ENCODE measurements at regions not wholly inside any gene's neighbourhood (a gene's known extent, or its start where the extent isn't known, plus 50 kb on each side); places are given as distances from the start of the nearest gene placed in this dataset.

DNA sequence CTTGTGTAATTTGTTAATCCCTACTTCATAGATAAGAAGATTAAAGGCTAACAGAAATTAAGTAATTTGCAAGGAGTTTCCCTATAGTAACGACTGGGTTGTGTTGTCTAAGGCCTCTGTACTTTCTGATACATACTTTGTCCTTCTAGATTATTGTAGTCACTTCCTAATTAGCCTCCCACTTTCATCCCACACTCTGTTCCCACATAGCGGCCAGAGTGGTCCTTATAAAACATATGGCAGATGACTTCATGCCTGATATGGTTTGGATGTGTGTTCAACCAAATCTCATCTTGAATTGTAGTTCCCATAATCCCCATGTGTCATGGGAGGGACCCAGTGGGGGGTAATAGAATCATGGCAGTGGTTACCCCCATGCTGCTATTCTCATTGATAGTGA, 120.5 kb upstream of the DAB1 start:
- RAD21 ChIA-PET (ENCODE audit: unreplicated experiment): no interaction called here
- no peak for DNase-seq (ENCODE audit: low read depth, low spot score)
- ATAC-seq: no peak
- no peak for TF ChIP-seq CREM (IDR thresholded peaks at IDR 0.05; ENCODE audit: low read depth)
- Histone ChIP-seq H3K79me2 (ENCODE audit: control insufficient read depth, insufficient read depth, low read length) (no peaks in the 10 kb centered on the region), H3K4me1 (ENCODE audit: control insufficient read depth, insufficient read depth, low read length) (no peaks in the 10 kb centered on the region), H4K20me1 (ENCODE audit: control insufficient read depth, insufficient read depth) (no peaks in the 10 kb centered on the region), H3K4me2 (ENCODE audit: control insufficient read depth, insufficient read depth) (no peak overlapping the region), H3K27me3 (replicated peaks in 1 of 2; ENCODE audit: control insufficient read depth in 2 of 2, insufficient read depth in 2 of 2, low read length in 1 of 2) (no peaks in the 10 kb centered on the region), H2AFZ (ENCODE audit: control insufficient read depth, low read depth, low read length) (no peak overlapping the region), H3K27ac (ENCODE audit: control insufficient read depth, insufficient read depth) (no peak overlapping the region), H3K4me3 (no peak overlapping the region), H3K36me3 (ENCODE audit: control insufficient read depth in 2 of 2, insufficient read depth in 2 of 2, low read length in 1 of 2) (no peaks in the 10 kb centered on the region), H3K9me3 (replicated peaks; ENCODE audit: control insufficient read depth, insufficient read depth, low read length) (no peaks in the 10 kb centered on the region), H3K9ac (ENCODE audit: control insufficient read depth, insufficient read depth, low read length) (no peak overlapping the region)
- CTCF ChIA-PET: no interaction called here
- FAIRE-seq: no peak
- SMC1A ChIA-PET (ENCODE audit: uncharacterized antibody, unreplicated experiment): no interaction called here
- BruUV-seq (replicated peaks): no TSS peak
- 2% methylated on average over 2 of the region's 2 CpGs for WGBS (ENCODE audit: insufficient coverage, insufficient replicate concordance, low lambda C conversion rate, missing lambda C conversion rate)
- POLR2A ChIA-PET: no interaction called here
- intact Hi-C loops (cut with micrococcal nuclease; ENCODE audit: unreplicated experiment) (no loop called here), in situ Hi-C loops (cut with MboI) (no loop called here)

DNA sequence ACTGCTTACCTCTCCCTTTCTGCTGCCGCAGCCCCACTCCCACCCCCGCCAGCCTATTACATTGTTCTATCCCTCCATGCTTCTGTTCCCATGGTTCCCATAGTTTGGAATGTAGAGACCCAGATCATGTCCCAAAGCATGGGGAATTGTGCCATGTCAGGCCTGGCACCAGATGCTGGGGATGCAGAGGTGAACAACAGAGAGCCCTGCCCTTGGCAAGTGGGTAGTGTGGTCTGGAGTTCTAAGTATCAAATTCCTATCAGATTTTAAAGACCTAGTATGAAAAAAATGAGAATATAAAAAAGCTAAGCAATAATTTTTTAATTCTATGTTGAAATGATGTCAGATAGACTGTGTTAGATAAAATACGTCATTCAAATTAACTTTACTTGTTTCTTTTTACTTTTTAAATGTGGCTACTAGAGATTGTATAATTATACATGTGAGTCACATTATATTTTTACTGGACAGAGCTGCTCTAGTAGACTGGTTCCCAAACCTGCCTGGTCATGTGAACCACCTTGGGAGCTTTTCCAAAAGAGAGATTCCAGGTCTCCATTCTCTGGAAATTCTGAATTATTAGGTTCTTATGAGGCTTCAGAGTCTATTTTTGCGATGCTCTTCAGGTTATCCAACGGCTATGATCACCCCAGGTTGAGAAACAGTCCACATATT, 113.0 kb upstream of the DAB1 start:
- ChIA-PET SMC1A (ENCODE audit: uncharacterized antibody, unreplicated experiment) (no interaction called here), POLR2A (no interaction called here), CTCF (no interaction called here), RAD21 (ENCODE audit: unreplicated experiment) (no interaction called here)
- no peaks in the 10 kb centered on the region for H4K20me1 ChIP-seq (ENCODE audit: control insufficient read depth, insufficient read depth)
- no peak overlapping the region for H3K4me2 ChIP-seq (ENCODE audit: control insufficient read depth, insufficient read depth)
- TF ChIP-seq, protein P1, sequence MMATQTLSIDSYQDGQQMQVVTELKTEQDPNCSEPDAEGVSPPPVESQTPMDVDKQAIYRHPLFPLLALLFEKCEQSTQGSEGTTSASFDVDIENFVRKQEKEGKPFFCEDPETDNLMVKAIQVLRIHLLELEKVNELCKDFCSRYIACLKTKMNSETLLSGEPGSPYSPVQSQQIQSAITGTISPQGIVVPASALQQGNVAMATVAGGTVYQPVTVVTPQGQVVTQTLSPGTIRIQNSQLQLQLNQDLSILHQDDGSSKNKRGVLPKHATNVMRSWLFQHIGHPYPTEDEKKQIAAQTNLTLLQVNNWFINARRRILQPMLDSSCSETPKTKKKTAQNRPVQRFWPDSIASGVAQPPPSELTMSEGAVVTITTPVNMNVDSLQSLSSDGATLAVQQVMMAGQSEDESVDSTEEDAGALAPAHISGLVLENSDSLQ (IDR thresholded peaks at IDR 0.05): no peak
- TF ChIP-seq MEF2A (IDR thresholded peaks at IDR 0.05; ENCODE audit: insufficient read depth, low read depth, low read length) (no peak), BHLHE40 (IDR thresholded peaks at IDR 0.05; ENCODE audit: borderline replicate concordance in 1 of 2, low read depth in 2 of 2, low read length in 1 of 2) (no peak), SREBF1 (IDR thresholded peaks at IDR 0.05; ENCODE audit: low read length) (no peak), JUND (IDR thresholded peaks at IDR 0.05; ENCODE audit: low read depth, low read length) (no peak), BCL11A (IDR thresholded peaks at IDR 0.05; ENCODE audit: low read depth, low read length) (no peak), CHD2 (IDR thresholded peaks at IDR 0.05; ENCODE audit: borderline replicate concordance, low read depth, low read length) (no peak), MYC (IDR thresholded peaks at IDR 0.05; ENCODE audit: insufficient read depth, insufficient read length, insufficient replicate concordance, low read length, severe bottlenecking) (no peak), NR2C1 (IDR thresholded peaks at IDR 0.05) (no peak)
- 25% methylated on average over 5 of the region's 5 CpGs for WGBS (ENCODE audit: insufficient coverage, insufficient replicate concordance, low lambda C conversion rate, missing lambda C conversion rate)
- H3K4me1 ChIP-seq (ENCODE audit: control insufficient read depth, insufficient read depth, low read length): no peaks in the 10 kb centered on the region
- no TSS peak for BruUV-seq (replicated peaks)
- intact Hi-C loops (cut with micrococcal nuclease; ENCODE audit: unreplicated experiment): no loop called here
- no peaks in the 10 kb centered on the region for H3K36me3 ChIP-seq (ENCODE audit: control insufficient read depth in 2 of 2, insufficient read depth in 2 of 2, low read length in 1 of 2)
- in situ Hi-C loops (cut with MboI): no loop called here
- H3K9ac ChIP-seq (ENCODE audit: control insufficient read depth, insufficient read depth, low read length): no peak overlapping the region
- H2AFZ ChIP-seq (ENCODE audit: control insufficient read depth, low read depth, low read length): no peak overlapping the region
- no peaks in the 10 kb centered on the region for H3K27me3 ChIP-seq (replicated peaks in 1 of 2; ENCODE audit: control insufficient read depth in 2 of 2, insufficient read depth in 2 of 2, low read length in 1 of 2)
- H3K79me2 ChIP-seq (ENCODE audit: control insufficient read depth, insufficient read depth, low read length): no peaks in the 10 kb centered on the region
- ATAC-seq (no peak), DNase-seq (ENCODE audit: low read depth, low spot score) (no peak), FAIRE-seq (no peak)
- no peaks in the 10 kb centered on the region for H3K9me3 ChIP-seq (replicated peaks; ENCODE audit: control insufficient read depth, insufficient read depth, low read length)
- H3K4me3 ChIP-seq: no peak overlapping the region
- no peak overlapping the region for H3K27ac ChIP-seq (ENCODE audit: control insufficient read depth, insufficient read depth)

All from GM12878 (cell line).